GM03348 (cell line): ENCODE measurements at regions not wholly inside any gene's neighbourhood (a gene's known extent, or its start where the extent isn't known, plus 50 kb on each side); places are given as distances from the start of the nearest gene placed in this dataset.

Experiments used
- DNase-seq: peaks from one replicate; pipeline ENCODE4 v3.0.0; 2012; ENCODE audit warnings: low spot score

GRCh38 chr2:196249171-196249570, 77.8 kb upstream of the STK17B start:
- DNase-seq: no peak

- DNase-seq: peak; percentile 25
These were observed 78.5 kb upstream of the STK17B start for GRCh38 chr2:196249860-196250259.

GRCh38 chr2:196251132-196251531, 79.8 kb upstream of the STK17B start:
- no peak for DNase-seq

- DNase-seq: peak; percentile 29
These were observed 81.2 kb upstream of the STK17B start for GRCh38 chr2:196252408-196253115.

GRCh38 chr2:196253116-196253480, 81.7 kb upstream of the STK17B start:
- no peak for DNase-seq

- DNase-seq: no peak
These were observed 85.2 kb upstream of the STK17B start for GRCh38 chr2:196256585-196256984.

- DNase-seq: no peak
These were observed 85.7 kb upstream of the STK17B start for GRCh38 chr2:196257086-196257485.

- DNase-seq: no peak
These were observed 87.0 kb upstream of the STK17B start for GRCh38 chr2:196258407-196258806.

GRCh38 chr2:196259507-196260481, 88.4 kb upstream of the STK17B start:
- DNase-seq: peak; percentile 28

- DNase-seq: no peak
These were observed 89.2 kb upstream of the STK17B start for GRCh38 chr2:196260546-196260945.

GRCh38 chr2:196262606-196263005, 91.2 kb upstream of the STK17B start:
- no peak for DNase-seq

- DNase-seq: no peak
These were observed 91.9 kb upstream of the STK17B start for GRCh38 chr2:196263181-196263747.

- no peak for DNase-seq
These were observed 95.0 kb upstream of the STK17B start for GRCh38 chr2:196266351-196266750.

GRCh38 chr2:196266855-196267254, 95.5 kb upstream of the STK17B start:
- no peak for DNase-seq

- no peak for DNase-seq
These were observed 96.6 kb upstream of the STK17B start for GRCh38 chr2:196268025-196268424.

- DNase-seq: no peak
These were observed 97.4 kb upstream of the STK17B start for GRCh38 chr2:196268538-196269338.

- DNase-seq: no peak
These were observed 100.4 kb upstream of the STK17B start for GRCh38 chr2:196271795-196272194.

GRCh38 chr2:196274387-196274809, 103.0 kb upstream of the STK17B start:
- peak; percentile 33 for DNase-seq

GRCh38 chr2:196275646-196276352, 104.4 kb upstream of the STK17B start:
- peak; percentile 54 for DNase-seq

- DNase-seq: no peak
These were observed 105.0 kb upstream of the STK17B start for GRCh38 chr2:196276421-196276820.

- DNase-seq: peak; percentile 44
These were observed 105.6 kb upstream of the STK17B start for GRCh38 chr2:196277002-196277401.
